ENCODE measurements at regions not wholly inside any gene's neighbourhood (a gene's known extent, or its start where the extent isn't known, plus 50 kb on each side); places are given as distances from the start of the nearest gene placed in this dataset.

DNA sequence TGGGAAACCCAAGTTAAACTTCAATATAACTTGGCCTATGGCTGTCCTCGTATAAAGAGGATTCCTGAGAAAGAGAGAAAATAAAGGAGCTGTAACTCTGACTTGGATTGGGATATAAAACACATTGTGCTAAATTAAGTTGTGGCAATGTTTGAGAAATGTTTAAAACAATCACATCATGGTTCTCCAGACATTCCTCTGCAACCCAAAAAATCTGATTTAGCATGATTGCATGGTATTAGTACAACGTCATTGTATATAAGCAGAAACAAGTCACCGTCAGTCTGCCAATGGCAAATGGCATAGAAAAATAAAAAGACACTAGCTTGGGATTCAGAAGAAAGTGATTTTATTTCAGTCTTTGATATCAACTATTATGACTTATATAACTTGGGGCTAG lies 140.2 kb upstream of the FAM83B start:
- TF ChIP-seq, protein P1, sequence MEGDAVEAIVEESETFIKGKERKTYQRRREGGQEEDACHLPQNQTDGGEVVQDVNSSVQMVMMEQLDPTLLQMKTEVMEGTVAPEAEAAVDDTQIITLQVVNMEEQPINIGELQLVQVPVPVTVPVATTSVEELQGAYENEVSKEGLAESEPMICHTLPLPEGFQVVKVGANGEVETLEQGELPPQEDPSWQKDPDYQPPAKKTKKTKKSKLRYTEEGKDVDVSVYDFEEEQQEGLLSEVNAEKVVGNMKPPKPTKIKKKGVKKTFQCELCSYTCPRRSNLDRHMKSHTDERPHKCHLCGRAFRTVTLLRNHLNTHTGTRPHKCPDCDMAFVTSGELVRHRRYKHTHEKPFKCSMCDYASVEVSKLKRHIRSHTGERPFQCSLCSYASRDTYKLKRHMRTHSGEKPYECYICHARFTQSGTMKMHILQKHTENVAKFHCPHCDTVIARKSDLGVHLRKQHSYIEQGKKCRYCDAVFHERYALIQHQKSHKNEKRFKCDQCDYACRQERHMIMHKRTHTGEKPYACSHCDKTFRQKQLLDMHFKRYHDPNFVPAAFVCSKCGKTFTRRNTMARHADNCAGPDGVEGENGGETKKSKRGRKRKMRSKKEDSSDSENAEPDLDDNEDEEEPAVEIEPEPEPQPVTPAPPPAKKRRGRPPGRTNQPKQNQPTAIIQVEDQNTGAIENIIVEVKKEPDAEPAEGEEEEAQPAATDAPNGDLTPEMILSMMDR (IDR thresholded peaks at IDR 0.05): no peak
- TF ChIP-seq POLR2A (IDR thresholded peaks at IDR 0.05) (no peak), POLR2AphosphoS5 (IDR thresholded peaks at IDR 0.05; ENCODE audit: insufficient read depth in 1 of 2, low read depth in 1 of 2) (no peak)

All from vagina (tissue), 2 donors.